ENCODE measurements at regions not wholly inside any gene's neighbourhood (a gene's known extent, or its start where the extent isn't known, plus 50 kb on each side); places are given as distances from the start of the nearest gene placed in this dataset.
A peak's percentile ranks its signal among the peaks of the same experiment; 100 is the strongest.
"Not testable (repeated sequence)": the region's sequence is repeated elsewhere in the genome, so short reads cannot be mapped to it uniquely, and the experiment has no call there.

- DNase-seq: no peak
These were observed 122.0 kb upstream of the ANK3 start for GRCh38 chr10:60511477-60512229.

GRCh38 chr10:60508831-60509230, 119.2 kb upstream of the ANK3 start:
- DNase-seq: no peak

- no peak for DNase-seq
These were observed 118.4 kb upstream of the ANK3 start for GRCh38 chr10:60508037-60508436.

- no peak for DNase-seq
These were observed 112.9 kb upstream of the ANK3 start for GRCh38 chr10:60502621-60503020.

GRCh38 chr10:60498985-60499384, 109.3 kb upstream of the ANK3 start:
- DNase-seq: no peak

- no peak for DNase-seq
These were observed 107.7 kb upstream of the ANK3 start for GRCh38 chr10:60497364-60497763.

- DNase-seq: no peak
These were observed 106.5 kb upstream of the ANK3 start for GRCh38 chr10:60496181-60496580.

GRCh38 chr10:60495338-60496055, 105.8 kb upstream of the ANK3 start:
- DNase-seq: no peak

GRCh38 chr10:60494774-60495173, 105.1 kb upstream of the ANK3 start:
- DNase-seq: no peak

- no peak for DNase-seq
These were observed 101.5 kb upstream of the ANK3 start for GRCh38 chr10:60491162-60491561.

GRCh38 chr10:60490013-60490412, 100.3 kb upstream of the ANK3 start:
- DNase-seq: no peak

- no peak for DNase-seq
These were observed 98.5 kb upstream of the ANK3 start for GRCh38 chr10:60488111-60488669.

- DNase-seq: no peak
These were observed 97.9 kb upstream of the ANK3 start for GRCh38 chr10:60487543-60487942.

- no peak for DNase-seq
These were observed 95.3 kb upstream of the ANK3 start for GRCh38 chr10:60485025-60485424.

GRCh38 chr10:60480865-60481563, 91.3 kb upstream of the ANK3 start:
- peak; percentile 61 for DNase-seq

GRCh38 chr10:60479305-60480020, 89.8 kb upstream of the ANK3 start:
- no peak for DNase-seq

GRCh38 chr10:60476451-60476850, 86.8 kb upstream of the ANK3 start:
- DNase-seq: no peak

- no peak for DNase-seq
These were observed 83.9 kb upstream of the ANK3 start for GRCh38 chr10:60473557-60473956.

GRCh38 chr10:60470091-60470490, 80.4 kb upstream of the ANK3 start:
- no peak for DNase-seq

- DNase-seq: not testable (repeated sequence)
These were observed 79.5 kb upstream of the ANK3 start for GRCh38 chr10:60469147-60469546.

GRCh38 chr10:60467202-60467546, 77.5 kb upstream of the ANK3 start:
- no peak for DNase-seq

Data from occipital lobe (tissue), 1 donor.